PC-9 (cell line): ENCODE measurements at regions not wholly inside any gene's neighbourhood (a gene's known extent, or its start where the extent isn't known, plus 50 kb on each side); places are given as distances from the start of the nearest gene placed in this dataset.
"Not testable (repeated sequence)": the region's sequence is repeated elsewhere in the genome, so short reads cannot be mapped to it uniquely, and the experiment has no call there.

Experiments
- BruUV-seq: library from RNA; stranded (reverse); fragments of 400-500 nt; replicated peaks from 2 replicates; lab custom pipeline; 2021; lab: Mats Ljungman, UMichigan
- CTCF ChIA-PET: fragments of 300-600 bp; sonication (Branson Sonifier 250); formaldehyde crosslinking; loops from one replicate; lab custom pipeline; 2022; ENCODE audit warnings: antibody characterized with exemption; lab: Charles Lee
- POLR2A ChIA-PET: fragments of 300-600 bp; sonication (Branson Sonifier 250); formaldehyde crosslinking; loops from one replicate; lab custom pipeline; 2022; ENCODE audit warnings: antibody characterized with exemption; ENCODE audit not compliant: unreplicated experiment; lab: Charles Lee
- DNase-seq, 2 experiments: peaks; one replicate each; pipeline versions ENCODE4 v3.0.0 to v3.0.0-alpha.2; 2015 to 2022; ENCODE audit warnings: mixed read lengths in 1 of 2
- H2AFZ ChIP-seq: fragments of 200-600 bp; sonication (generic); 2 replicates; pipeline ENCODE4 v1.8.1; 2017; ENCODE audit warnings: antibody characterized with exemption
- H3F3A ChIP-seq: fragments of 200-600 bp; sonication (generic); 2 replicates; pipeline ENCODE4 v1.8.1; 2017; ENCODE audit warnings: antibody characterized with exemption, mild to moderate bottlenecking, low read depth; ENCODE audit not compliant: insufficient read depth
- H3K27ac ChIP-seq: fragments of 200-600 bp; sonication (generic); 2 replicates; pipeline ENCODE4 v1.6.1; 2016; ENCODE audit warnings: mixed run types
- H3K27me3 ChIP-seq: fragments of 200-600 bp; sonication (generic); 2 replicates; pipeline ENCODE4 v1.6.1; 2016; ENCODE audit warnings: low read depth, mixed run types; ENCODE audit not compliant: insufficient read depth
- H3K36me3 ChIP-seq: fragments of 200-600 bp; sonication (generic); 2 replicates; pipeline ENCODE4 v1.6.1; 2016; ENCODE audit warnings: low read depth, mixed run types
- H3K4me1 ChIP-seq: fragments of 200-600 bp; sonication (generic); replicated peaks from 2 replicates; pipeline ENCODE4 v1.6.1; 2016; ENCODE audit warnings: mixed run types; ENCODE audit not compliant: insufficient read depth
- H3K4me2 ChIP-seq: fragments of 200-600 bp; sonication (generic); 2 replicates; pipeline ENCODE4 v1.6.1; 2017; ENCODE audit warnings: mixed run types
- H3K4me3 ChIP-seq: fragments of 200-600 bp; sonication (generic); 2 replicates; pipeline ENCODE4 v1.6.1; 2016; ENCODE audit warnings: mixed run types
- H3K79me2 ChIP-seq: fragments of 200-600 bp; sonication (generic); 2 replicates; pipeline ENCODE4 v1.6.1; 2017; ENCODE audit warnings: low read depth, mixed run types
- H3K9me2 ChIP-seq: fragments of 200-600 bp; sonication (generic); 2 replicates; pipeline ENCODE4 v1.8.1; 2017; ENCODE audit warnings: mild to moderate bottlenecking; ENCODE audit not compliant: insufficient read depth
- H3K9me3 ChIP-seq: fragments of 200-600 bp; sonication (generic); 2 replicates; pipeline ENCODE4 v1.8.1; 2016; ENCODE audit warnings: low read depth; ENCODE audit not compliant: insufficient read depth
- H4K20me1 ChIP-seq: fragments of 200-600 bp; sonication (generic); 2 replicates; pipeline ENCODE4 v1.8.1; 2017; ENCODE audit not compliant: insufficient read depth
- EZH2 ChIP-seq: fragments of 200-600 bp; sonication (generic); IDR thresholded peaks from 2 replicates; pipeline ENCODE4 v1.8.0; 2017; ENCODE audit warnings: antibody characterized with exemption, low read depth
- intact Hi-C: fragments of 100-400 bp; cut with micrococcal nuclease; formaldehyde crosslinking; loops from one replicate; pipeline ENCODE4 v1.10.0; 2022; ENCODE audit not compliant: unreplicated experiment
- TF ChIP-seq, protein P1 (sequence below): fragments of 200-600 bp; sonication (generic); conservative IDR thresholded peaks from 2 replicates; pipeline ENCODE4 v1.6.1; 2017; ENCODE audit warnings: mixed run types, antibody characterized with exemption, mild to moderate bottlenecking, moderate library complexity

DNA sequence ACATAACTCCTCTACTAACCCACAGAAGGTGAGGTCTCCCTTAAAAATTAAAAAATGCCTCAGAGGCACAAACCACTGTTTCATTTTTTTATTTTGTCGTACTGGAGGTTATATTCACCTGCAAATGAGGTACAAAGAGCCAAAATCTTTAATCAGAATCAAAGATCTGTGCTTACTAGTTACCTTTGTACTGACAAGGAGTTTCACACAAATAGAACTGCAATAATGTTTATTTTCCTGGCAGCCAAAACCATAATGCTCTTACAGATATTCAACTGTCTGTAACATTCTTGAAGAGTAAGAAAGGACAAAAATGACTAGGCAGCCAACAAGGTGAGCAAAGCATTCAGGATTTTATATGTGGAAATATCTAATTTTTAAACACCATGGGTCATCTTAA, 105.1 kb upstream of the NOL4 start:
- POLR2A ChIA-PET: no interaction called here
- CTCF ChIA-PET: no interaction called here
- Histone ChIP-seq H3K27me3 (no peaks in the 10 kb centered on the region), H3K4me3 (no peak overlapping the region), H3K4me1 (no peaks in the 10 kb centered on the region), H3F3A (no peaks in the 10 kb centered on the region), H3K36me3 (no peaks in the 10 kb centered on the region), H3K79me2 (no peaks in the 10 kb centered on the region), H3K27ac (no peak overlapping the region), H3K9me2 (no peaks in the 10 kb centered on the region), H3K9me3 (no peaks in the 10 kb centered on the region), H2AFZ (no peak overlapping the region), H4K20me1 (no peaks in the 10 kb centered on the region), H3K4me2 (no peak overlapping the region)
- TF ChIP-seq EZH2: no peak
- TF ChIP-seq, protein P1, sequence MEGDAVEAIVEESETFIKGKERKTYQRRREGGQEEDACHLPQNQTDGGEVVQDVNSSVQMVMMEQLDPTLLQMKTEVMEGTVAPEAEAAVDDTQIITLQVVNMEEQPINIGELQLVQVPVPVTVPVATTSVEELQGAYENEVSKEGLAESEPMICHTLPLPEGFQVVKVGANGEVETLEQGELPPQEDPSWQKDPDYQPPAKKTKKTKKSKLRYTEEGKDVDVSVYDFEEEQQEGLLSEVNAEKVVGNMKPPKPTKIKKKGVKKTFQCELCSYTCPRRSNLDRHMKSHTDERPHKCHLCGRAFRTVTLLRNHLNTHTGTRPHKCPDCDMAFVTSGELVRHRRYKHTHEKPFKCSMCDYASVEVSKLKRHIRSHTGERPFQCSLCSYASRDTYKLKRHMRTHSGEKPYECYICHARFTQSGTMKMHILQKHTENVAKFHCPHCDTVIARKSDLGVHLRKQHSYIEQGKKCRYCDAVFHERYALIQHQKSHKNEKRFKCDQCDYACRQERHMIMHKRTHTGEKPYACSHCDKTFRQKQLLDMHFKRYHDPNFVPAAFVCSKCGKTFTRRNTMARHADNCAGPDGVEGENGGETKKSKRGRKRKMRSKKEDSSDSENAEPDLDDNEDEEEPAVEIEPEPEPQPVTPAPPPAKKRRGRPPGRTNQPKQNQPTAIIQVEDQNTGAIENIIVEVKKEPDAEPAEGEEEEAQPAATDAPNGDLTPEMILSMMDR: no peak
- intact Hi-C loops: no loop called here
- BruUV-seq: no TSS peak
- no peak for DNase-seq

DNA sequence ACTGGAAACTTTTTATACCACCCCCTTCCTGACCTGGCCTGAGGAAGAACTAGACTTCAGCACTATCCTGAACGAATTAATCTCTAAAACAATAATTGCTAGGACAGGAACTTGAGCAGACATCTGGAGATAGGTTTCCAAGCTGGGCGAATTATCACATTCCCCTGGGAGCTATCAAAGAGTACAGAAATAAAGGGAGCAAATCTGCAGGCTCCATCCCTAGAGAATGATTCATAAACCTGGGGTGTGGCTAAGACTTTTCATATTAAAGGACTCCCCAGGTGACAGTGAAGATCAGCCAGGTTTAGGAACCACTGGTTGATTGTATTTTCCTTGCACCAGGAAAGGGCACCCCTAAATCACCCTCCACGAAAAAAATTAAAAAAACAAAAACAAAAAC, 105.6 kb upstream of the NOL4 start:
- intact Hi-C loops: no loop called here
- DNase-seq: no peak
- no peaks in the 10 kb centered on the region for H3F3A ChIP-seq
- H3K4me3 ChIP-seq: no peak overlapping the region
- ChIA-PET CTCF (no interaction called here), POLR2A (no interaction called here)
- no peaks in the 10 kb centered on the region for H3K9me3 ChIP-seq
- H3K36me3 ChIP-seq: no peaks in the 10 kb centered on the region
- no peaks in the 10 kb centered on the region for H3K4me1 ChIP-seq
- no peak overlapping the region for H3K27ac ChIP-seq
- no peaks in the 10 kb centered on the region for H3K9me2 ChIP-seq
- no peaks in the 10 kb centered on the region for H4K20me1 ChIP-seq
- H3K79me2 ChIP-seq: no peaks in the 10 kb centered on the region
- TF ChIP-seq, protein P1: no peak
- no peak for TF ChIP-seq EZH2
- H2AFZ ChIP-seq: no peak overlapping the region
- no peaks in the 10 kb centered on the region for H3K27me3 ChIP-seq
- H3K4me2 ChIP-seq: 0 out of 2 replicates have a peak overlapping the region, but pooled peaks have one; percentile 34
- no TSS peak for BruUV-seq

DNA sequence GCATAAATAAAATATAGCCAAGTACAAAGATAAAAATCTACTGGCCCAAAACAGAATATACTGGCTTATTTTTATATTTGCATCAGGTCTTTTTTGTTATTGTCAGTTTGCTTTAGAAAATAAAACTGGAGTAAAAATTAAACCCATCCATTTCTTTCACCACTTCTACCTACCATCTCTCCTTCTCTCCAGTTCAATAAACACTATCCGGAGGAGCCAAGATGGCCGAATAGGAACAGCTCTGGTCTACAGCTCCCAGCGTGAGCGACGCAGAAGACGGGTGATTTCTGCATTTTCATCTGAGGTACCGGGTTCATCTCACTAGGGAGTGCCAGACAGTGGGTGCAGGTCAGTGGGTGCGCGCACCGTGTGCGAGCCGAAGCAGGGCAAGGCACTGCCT, 106.2 kb upstream of the NOL4 start:
- H3K4me2 ChIP-seq: peak overlapping the region; percentile 34; the same call in 1 of the 2 replicates

DNA sequence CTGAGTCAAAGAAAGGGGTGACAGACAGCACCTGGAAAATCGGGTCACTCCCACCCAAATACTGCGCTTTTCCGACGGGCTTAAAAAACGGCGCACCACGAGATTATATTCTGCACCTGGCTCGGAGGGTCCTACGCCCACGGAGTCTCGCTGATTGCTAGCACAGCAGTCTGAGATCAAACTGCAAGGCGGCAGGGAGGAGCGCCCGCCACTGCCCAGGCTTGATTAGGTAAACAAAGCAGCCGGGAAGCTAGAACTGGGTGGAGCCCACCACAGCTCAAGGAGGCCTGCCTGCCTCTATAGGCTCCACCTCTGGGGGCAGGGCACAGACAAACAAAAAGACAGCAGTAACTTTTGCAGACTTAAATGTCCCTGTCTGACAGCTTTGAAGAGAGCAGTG, 106.6 kb upstream of the NOL4 start:
- CTCF ChIA-PET, H3K36me3 ChIP-seq, H3K9me2 ChIP-seq, BruUV-seq, POLR2A ChIA-PET, H3K27me3 ChIP-seq, intact Hi-C loops, H3F3A ChIP-seq, H3K79me2 ChIP-seq, DNase-seq, H3K27ac ChIP-seq, H4K20me1 ChIP-seq, H3K4me1 ChIP-seq, H3K9me3 ChIP-seq: not testable (repeated sequence)
- H3K4me2 ChIP-seq: peak overlapping the region; percentile 34; the same call in 1 of the 2 replicates
- peak overlapping the region; percentile 36; the same call in 1 of the 2 replicates for H3K4me3 ChIP-seq
- 0 out of 2 replicates have a peak overlapping the region, but pooled peaks have one; percentile 60 for H2AFZ ChIP-seq

More for the DNA sequence above, 106.2 kb upstream of the NOL4 start:
- H3K27me3 ChIP-seq, CTCF ChIA-PET, H3K36me3 ChIP-seq, H3K27ac ChIP-seq, H3K9me2 ChIP-seq, H3K9me3 ChIP-seq, BruUV-seq, POLR2A ChIA-PET, H4K20me1 ChIP-seq, H3F3A ChIP-seq, intact Hi-C loops, DNase-seq, H3K4me1 ChIP-seq, H3K79me2 ChIP-seq: not testable (repeated sequence)
- Histone ChIP-seq H3K4me3 (peak overlapping the region; percentile 36; the same call in 1 of the 2 replicates), H2AFZ (0 out of 2 replicates have a peak overlapping the region, but pooled peaks have one; percentile 60)
